Karpas-422 (cell line): ENCODE measurements at regions not wholly inside any gene's neighbourhood (a gene's known extent, or its start where the extent isn't known, plus 50 kb on each side); places are given as distances from the start of the nearest gene placed in this dataset.

Experiments
- DNase-seq: peaks from one replicate; pipeline ENCODE4 v3.0.0-alpha.2; 2015
- H2AFZ ChIP-seq: fragments of 200-600 bp; sonication (generic); 2 replicates; pipeline ENCODE4 v1.6.1; 2014; ENCODE audit warnings: antibody characterized with exemption, low read length, mixed read lengths
- H3K27ac ChIP-seq: fragments of 200-600 bp; sonication (generic); 2 replicates; pipeline ENCODE4 v1.5.1; 2014; ENCODE audit warnings: mild to moderate bottlenecking, low read length, moderate library complexity
- H3K27me3 ChIP-seq: fragments of 200-600 bp; sonication (generic); 2 replicates; pipeline ENCODE4 v1.6.1; 2014; ENCODE audit warnings: low read length, mixed read lengths
- H3K36me3 ChIP-seq: fragments of 200-600 bp; sonication (generic); 2 replicates; pipeline ENCODE4 v1.6.1; 2014; ENCODE audit warnings: low read length, mixed read lengths; ENCODE audit not compliant: insufficient read depth
- H3K4me1 ChIP-seq: fragments of 200-600 bp; sonication (generic); 2 replicates; pipeline ENCODE4 v1.6.1; 2014; ENCODE audit warnings: mild to moderate bottlenecking, low read length, mixed read lengths
- H3K4me2 ChIP-seq: fragments of 200-600 bp; sonication (generic); 2 replicates; pipeline ENCODE4 v1.6.1; 2014; ENCODE audit warnings: low read length, low read depth, mild to moderate bottlenecking; ENCODE audit not compliant: poor library complexity, severe bottlenecking
- H3K4me3 ChIP-seq: fragments of 200-600 bp; sonication (generic); 2 replicates; pipeline ENCODE4 v1.5.1; 2014; ENCODE audit warnings: mild to moderate bottlenecking, antibody characterized with exemption, low read length, mixed read lengths
- H3K79me2 ChIP-seq: fragments of 200-600 bp; sonication (generic); 2 replicates; pipeline ENCODE4 v1.6.1; 2014; ENCODE audit warnings: mild to moderate bottlenecking, low read length, mixed read lengths
- H3K9ac ChIP-seq: fragments of 200-600 bp; sonication (generic); 2 replicates; pipeline ENCODE4 v1.6.0; 2014; ENCODE audit warnings: low read length
- H3K9me2 ChIP-seq: fragments of 200-600 bp; sonication (generic), shearing (Covaris generic); replicated peaks from 2 replicates; pipeline ENCODE4 v1.6.0; 2014; ENCODE audit warnings: mild to moderate bottlenecking, low read length, moderate library complexity; ENCODE audit not compliant: insufficient read depth
- H3K9me3 ChIP-seq: fragments of 300-700, 200-600 bp; sonication (generic); 2 replicates; pipeline ENCODE4 v1.6.1; 2014; ENCODE audit warnings: low read length, mixed read lengths
- H4K20me1 ChIP-seq: fragments of 200-600 bp; sonication (generic); 2 replicates; pipeline ENCODE4 v1.6.1; 2014; ENCODE audit warnings: mild to moderate bottlenecking, antibody characterized with exemption, low read length, low read depth; ENCODE audit not compliant: insufficient read depth

- Histone ChIP-seq H3K9ac (no peak overlapping the region), H3K36me3 (no peaks in the 10 kb centered on the region), H3K79me2 (no peaks in the 10 kb centered on the region), H3K4me2 (no peak overlapping the region), H4K20me1 (no peaks in the 10 kb centered on the region), H3K27ac (no peak overlapping the region), H3K4me1 (no peaks in the 10 kb centered on the region), H2AFZ (no peak overlapping the region), H3K4me3 (no peak overlapping the region), H3K9me3 (no peaks in the 10 kb centered on the region), H3K27me3 (no peaks in the 10 kb centered on the region), H3K9me2 (no peaks in the 10 kb centered on the region)
- peak; percentile 25 for DNase-seq
Observed at GRCh38 chr13:44815623-44816022, 173.6 kb downstream of the NUFIP1 start.

- Histone ChIP-seq H4K20me1 (no peaks in the 10 kb centered on the region), H3K36me3 (no peaks in the 10 kb centered on the region), H3K4me2 (no peak overlapping the region), H2AFZ (no peak overlapping the region), H3K9me2 (no peaks in the 10 kb centered on the region), H3K9me3 (no peaks in the 10 kb centered on the region), H3K27me3 (no peaks in the 10 kb centered on the region), H3K9ac (no peak overlapping the region), H3K79me2 (no peaks in the 10 kb centered on the region), H3K27ac (no peak overlapping the region), H3K4me3 (no peak overlapping the region), H3K4me1 (no peaks in the 10 kb centered on the region)
- DNase-seq: peak; percentile 4
Observed at GRCh38 chr13:44814836-44815235, 174.4 kb downstream of the NUFIP1 start.

- Histone ChIP-seq H3K36me3 (no peaks in the 10 kb centered on the region), H3K4me3 (no peak overlapping the region), H3K4me1 (no peaks in the 10 kb centered on the region), H3K27ac (no peak overlapping the region), H3K9me3 (no peaks in the 10 kb centered on the region), H3K4me2 (no peak overlapping the region), H3K9ac (no peak overlapping the region), H3K9me2 (no peaks in the 10 kb centered on the region), H3K79me2 (no peaks in the 10 kb centered on the region), H3K27me3 (no peaks in the 10 kb centered on the region), H2AFZ (no peak overlapping the region), H4K20me1 (no peaks in the 10 kb centered on the region)
- peak; percentile 12 for DNase-seq
Observed at GRCh38 chr13:44814161-44814560, 175.1 kb downstream of the NUFIP1 start.

GRCh38 chr13:44812818-44813217 is 176.5 kb downstream of the NUFIP1 start:
- Histone ChIP-seq H3K4me1 (no peaks in the 10 kb centered on the region), H3K79me2 (no peaks in the 10 kb centered on the region), H3K4me2 (no peak overlapping the region), H3K27ac (no peak overlapping the region), H3K27me3 (no peaks in the 10 kb centered on the region), H3K36me3 (no peaks in the 10 kb centered on the region), H3K9me3 (no peaks in the 10 kb centered on the region), H3K9ac (no peak overlapping the region), H2AFZ (no peak overlapping the region), H3K4me3 (no peak overlapping the region), H3K9me2 (no peaks in the 10 kb centered on the region), H4K20me1 (no peaks in the 10 kb centered on the region)
- peak; percentile 11 for DNase-seq

DNA sequence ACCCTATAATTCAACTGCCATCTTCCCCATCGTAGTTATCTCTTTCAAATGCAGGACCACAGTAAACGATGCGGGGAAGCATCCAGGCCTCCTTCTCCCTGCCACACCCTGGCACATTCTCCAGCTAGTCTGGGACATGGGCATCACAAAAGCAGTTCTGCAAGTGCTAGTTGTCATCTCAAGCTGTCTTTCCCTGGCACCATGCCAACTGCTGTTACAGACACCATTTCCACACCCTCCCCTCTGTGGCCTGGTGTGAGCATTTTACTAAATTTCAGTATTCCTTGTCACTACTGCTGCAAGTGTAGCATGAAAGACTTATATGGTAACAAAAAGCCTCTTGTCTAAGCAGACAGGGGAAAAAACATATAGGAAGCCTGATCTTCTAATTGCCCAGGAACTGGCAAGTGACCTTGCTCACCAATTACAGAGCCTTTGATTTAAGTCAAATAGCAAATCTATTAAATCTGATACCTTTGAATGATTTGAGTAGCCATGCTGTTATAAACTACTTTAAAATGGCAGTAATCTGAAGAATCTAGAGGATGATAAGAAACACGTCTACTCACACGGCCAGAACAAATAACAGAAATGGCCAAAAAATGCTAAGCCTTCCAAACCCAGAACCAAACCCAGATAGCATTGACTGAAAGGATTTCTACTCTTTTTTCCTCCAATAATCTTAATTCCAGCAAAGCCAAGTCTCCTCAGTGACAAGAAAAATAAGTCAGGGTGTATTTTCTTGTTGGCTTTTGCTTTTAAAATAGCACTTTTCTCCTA is 179.0 kb downstream of the NUFIP1 start:
- Histone ChIP-seq H4K20me1 (no peaks in the 10 kb centered on the region), H3K4me2 (no peak overlapping the region), H3K4me3 (no peak overlapping the region), H3K36me3 (no peaks in the 10 kb centered on the region), H3K9me3 (no peaks in the 10 kb centered on the region), H2AFZ (no peak overlapping the region), H3K4me1 (no peaks in the 10 kb centered on the region), H3K27me3 (no peaks in the 10 kb centered on the region), H3K9ac (no peak overlapping the region), H3K27ac (no peak overlapping the region), H3K9me2 (no peaks in the 10 kb centered on the region), H3K79me2 (no peaks in the 10 kb centered on the region)
- peak; percentile 47 for DNase-seq

DNA sequence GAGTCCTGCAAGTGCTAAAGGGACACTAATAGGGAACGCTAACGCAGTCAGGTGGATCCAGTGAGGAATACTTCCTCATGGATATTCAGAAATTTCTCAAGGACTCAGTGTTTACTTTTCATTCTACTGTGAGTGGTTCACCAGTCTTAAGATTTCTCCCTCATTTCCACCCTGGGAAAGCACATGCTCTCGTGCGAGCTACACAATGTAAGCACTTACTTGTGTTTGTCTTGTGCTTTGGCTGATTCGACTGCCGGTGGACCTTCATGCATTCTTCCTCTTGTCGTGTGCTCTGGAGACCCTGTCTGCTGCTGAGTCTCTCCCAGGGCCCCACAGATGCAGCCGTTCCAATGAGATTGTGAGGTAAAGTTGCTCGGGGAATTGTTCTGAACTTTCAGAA is 180.1 kb downstream of the NUFIP1 start:
- no peaks in the 10 kb centered on the region for H4K20me1 ChIP-seq
- no peak overlapping the region for H3K4me2 ChIP-seq
- H3K79me2 ChIP-seq: no peaks in the 10 kb centered on the region
- H3K4me3 ChIP-seq: no peak overlapping the region
- H3K4me1 ChIP-seq: no peaks in the 10 kb centered on the region
- H3K36me3 ChIP-seq: no peaks in the 10 kb centered on the region
- peak; percentile 24 for DNase-seq
- H3K27me3 ChIP-seq: no peaks in the 10 kb centered on the region
- no peak overlapping the region for H3K9ac ChIP-seq
- H3K9me3 ChIP-seq: no peaks in the 10 kb centered on the region
- H3K9me2 ChIP-seq: no peaks in the 10 kb centered on the region
- H2AFZ ChIP-seq: no peak overlapping the region
- H3K27ac ChIP-seq: no peak overlapping the region

DNA sequence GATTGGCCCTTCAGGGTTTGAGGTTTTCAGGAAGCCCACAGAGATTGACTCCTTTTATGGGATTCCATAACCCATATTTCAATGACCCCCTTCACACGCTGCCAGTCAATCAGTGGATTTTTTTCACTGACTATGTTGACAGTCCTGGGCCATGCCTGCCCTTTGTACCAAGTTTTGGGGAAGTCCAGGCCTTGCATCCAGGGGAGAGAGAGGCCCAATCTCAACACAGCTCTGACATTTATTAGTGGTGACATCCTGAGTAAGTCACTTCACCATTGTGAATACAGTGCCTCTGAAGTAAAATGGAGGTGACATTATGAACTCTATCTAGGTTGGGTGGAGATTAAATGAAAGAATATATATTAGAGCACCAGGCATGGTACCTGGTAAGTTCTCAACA is 181.1 kb downstream of the NUFIP1 start:
- Histone ChIP-seq H3K27me3 (no peaks in the 10 kb centered on the region), H3K4me2 (no peak overlapping the region), H4K20me1 (no peaks in the 10 kb centered on the region), H3K9me2 (no peaks in the 10 kb centered on the region), H3K4me1 (no peaks in the 10 kb centered on the region), H3K36me3 (no peaks in the 10 kb centered on the region), H3K4me3 (no peak overlapping the region), H3K27ac (no peak overlapping the region), H3K79me2 (no peaks in the 10 kb centered on the region), H3K9ac (no peak overlapping the region), H2AFZ (no peak overlapping the region), H3K9me3 (no peaks in the 10 kb centered on the region)
- DNase-seq: no peak

- no peak overlapping the region for H3K9ac ChIP-seq
- no peaks in the 10 kb centered on the region for H3K9me3 ChIP-seq
- no peak overlapping the region for H3K4me2 ChIP-seq
- H3K36me3 ChIP-seq: no peaks in the 10 kb centered on the region
- H3K4me1 ChIP-seq: no peaks in the 10 kb centered on the region
- no peaks in the 10 kb centered on the region for H3K9me2 ChIP-seq
- H2AFZ ChIP-seq: no peak overlapping the region
- no peak overlapping the region for H3K4me3 ChIP-seq
- no peak for DNase-seq
- no peak overlapping the region for H3K27ac ChIP-seq
- H3K79me2 ChIP-seq: no peaks in the 10 kb centered on the region
- H4K20me1 ChIP-seq: no peaks in the 10 kb centered on the region
- no peaks in the 10 kb centered on the region for H3K27me3 ChIP-seq
Observed at GRCh38 chr13:44807449-44808034, 181.7 kb downstream of the NUFIP1 start.
